SK-MEL-5 (cell line): ENCODE measurements at regions not wholly inside any gene's neighbourhood (a gene's known extent, or its start where the extent isn't known, plus 50 kb on each side); places are given as distances from the start of the nearest gene placed in this dataset.
"Not testable (repeated sequence)": the region's sequence is repeated elsewhere in the genome, so short reads cannot be mapped to it uniquely, and the experiment has no call there.

ENCODE experiments used
- DNase-seq: peaks from one replicate; pipeline ENCODE4 v3.0.0-alpha.2; 2016; ENCODE audit warnings: low read depth, low spot score
- in situ Hi-C: cut with HindIII; loops from 2 replicates; pipeline ENCODE4 v1.10.0; 2016; ENCODE audit warnings: low sequenced_read_pairs, high pct_unique_total_duplicates, low pct_unique_long_range_greater_than_20kb

DNA sequence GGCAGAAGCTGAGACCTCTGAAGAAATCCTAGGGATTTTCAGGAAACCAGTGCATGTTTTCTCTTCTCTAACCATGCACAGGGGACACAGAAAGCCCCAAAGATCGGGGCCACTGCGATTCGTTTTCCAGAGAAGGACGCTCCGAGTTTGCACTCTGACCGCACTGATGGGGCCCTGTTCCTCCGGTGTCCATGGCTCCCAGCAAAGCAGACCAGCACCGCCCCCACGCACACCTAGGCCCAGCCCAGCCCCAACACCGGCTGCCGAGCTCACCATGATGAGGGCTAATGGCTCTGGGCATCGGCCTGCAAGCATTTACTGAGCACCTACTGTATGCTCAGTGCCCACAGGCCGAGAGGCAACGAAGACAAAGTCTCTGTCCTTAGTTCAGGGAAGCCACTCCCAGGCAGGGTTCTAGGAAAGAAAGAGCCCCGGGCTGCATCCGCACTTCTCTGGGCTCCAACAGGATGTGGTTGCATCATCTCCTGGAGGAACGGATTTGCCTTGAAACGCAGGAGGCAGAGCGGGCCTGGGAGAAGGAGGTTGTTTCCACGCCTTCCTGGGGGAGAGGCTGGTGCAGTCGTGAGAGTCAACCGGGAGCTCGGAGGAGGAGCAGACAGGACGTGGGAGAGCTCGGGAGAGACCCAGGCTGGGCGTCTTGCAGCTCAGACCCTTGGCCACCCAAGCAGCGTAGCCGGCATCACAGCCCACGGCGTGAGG, 5460.9 kb upstream of the TPTE start:
- DNase-seq, in situ Hi-C loops: not testable (repeated sequence)

DNA sequence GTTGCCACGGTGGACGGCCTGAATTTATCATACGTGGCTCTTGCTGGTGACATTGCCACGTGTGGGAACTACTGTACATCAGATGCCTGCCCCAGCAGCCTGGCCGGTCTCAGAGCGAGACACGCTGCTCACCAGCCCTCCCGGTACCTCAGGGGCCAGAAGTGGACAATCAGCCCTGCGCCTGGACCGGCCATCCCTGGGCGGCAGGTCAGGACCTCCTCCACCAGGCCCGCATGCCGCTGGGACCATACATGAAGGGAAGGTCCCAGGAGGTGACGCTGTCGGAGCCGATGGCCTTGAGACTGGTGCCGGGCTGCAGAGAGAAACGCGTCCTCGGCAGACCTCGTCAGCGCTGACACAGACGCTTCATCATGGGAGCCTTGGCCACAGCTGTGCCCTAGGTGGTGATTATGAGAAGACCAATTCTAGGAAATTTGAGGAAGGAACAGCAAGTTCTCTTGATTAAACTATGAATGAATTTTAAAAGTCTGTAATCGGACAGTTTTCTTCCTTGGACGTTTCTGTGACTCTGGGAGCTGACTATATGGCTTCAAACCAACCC, 5456.7 kb upstream of the TPTE start:
- in situ Hi-C loops, DNase-seq: not testable (repeated sequence)

- DNase-seq, in situ Hi-C loops: not testable (repeated sequence)
Measured at GRCh38 chr21:5065240-5066211, 5455.9 kb upstream of the TPTE start.

DNA sequence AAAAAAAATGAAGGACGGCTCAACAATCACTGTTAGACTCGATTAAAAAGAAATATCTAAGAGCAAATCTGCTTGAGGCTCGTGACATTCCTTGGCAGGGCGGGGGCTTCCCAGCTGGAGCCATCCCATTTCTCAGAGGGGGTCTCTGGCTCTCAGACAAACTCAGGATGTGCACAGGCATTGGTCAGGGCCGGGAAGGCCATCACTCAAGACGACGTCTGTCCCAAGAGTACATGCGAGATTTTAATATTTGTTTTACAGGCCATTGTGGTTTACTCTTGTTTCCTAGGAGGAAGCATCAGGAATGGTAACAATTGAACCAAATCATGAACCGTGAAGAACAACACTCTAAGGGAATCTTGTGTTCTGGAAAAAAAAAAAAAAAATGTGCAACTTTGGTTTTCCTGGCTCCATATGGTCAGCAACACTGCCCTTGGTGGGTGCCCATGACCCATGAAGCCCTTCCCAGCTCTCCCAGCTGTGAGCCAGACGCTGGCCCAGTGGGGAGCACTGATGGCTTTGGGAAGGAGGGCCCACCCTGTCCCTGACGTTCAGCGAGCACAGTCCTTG, 5454.6 kb upstream of the TPTE start:
- in situ Hi-C loops, DNase-seq: not testable (repeated sequence)

GRCh38 chr21:5067326-5068048, 5453.9 kb upstream of the TPTE start:
- DNase-seq, in situ Hi-C loops: not testable (repeated sequence)

DNA sequence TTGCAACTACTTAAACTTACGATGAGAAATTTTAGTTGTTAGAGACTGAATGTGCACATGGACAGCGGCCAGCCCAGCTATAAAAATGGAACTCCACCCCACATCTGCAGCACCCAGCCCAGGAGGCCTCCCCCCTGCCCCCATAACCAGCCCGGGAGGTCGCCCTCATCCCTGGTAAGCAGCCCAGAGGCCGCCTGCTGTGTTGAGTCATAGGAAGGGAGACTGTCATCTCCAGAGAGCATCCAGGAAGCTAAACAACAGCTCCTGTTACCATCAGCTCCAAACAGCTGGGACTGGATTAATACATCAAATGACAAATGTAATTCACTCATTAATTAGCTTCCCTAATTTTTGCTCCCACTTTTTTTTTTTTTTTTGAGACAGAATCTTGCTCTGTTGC, 5452.7 kb upstream of the TPTE start:
- in situ Hi-C loops, DNase-seq: not testable (repeated sequence)

- in situ Hi-C loops, DNase-seq: not testable (repeated sequence)
Measured at GRCh38 chr21:5071180-5071579, 5450.2 kb upstream of the TPTE start.

DNA sequence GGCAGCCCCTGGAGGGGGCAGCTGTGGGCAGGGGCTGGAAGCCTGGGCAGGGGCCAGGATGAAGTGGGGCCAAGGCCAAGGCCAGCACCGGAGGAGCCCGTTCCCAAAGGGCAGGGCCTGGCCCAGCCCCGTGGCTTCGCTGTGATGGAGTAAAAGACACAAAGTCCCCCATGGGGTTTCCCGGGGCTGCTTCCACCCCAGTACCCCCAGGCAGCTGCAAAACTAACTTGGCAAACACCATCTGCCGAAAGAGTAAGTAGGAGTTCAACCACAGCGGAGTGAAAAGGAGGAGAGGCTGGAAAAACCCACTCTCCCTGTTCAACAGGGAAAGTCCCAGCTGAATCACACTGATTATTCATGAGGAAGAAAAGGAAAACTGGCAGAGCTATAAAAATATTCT, 5444.5 kb upstream of the TPTE start:
- DNase-seq, in situ Hi-C loops: not testable (repeated sequence)

- in situ Hi-C loops, DNase-seq: not testable (repeated sequence)
Measured at GRCh38 chr21:5079361-5079760, 5442.0 kb upstream of the TPTE start.

DNA sequence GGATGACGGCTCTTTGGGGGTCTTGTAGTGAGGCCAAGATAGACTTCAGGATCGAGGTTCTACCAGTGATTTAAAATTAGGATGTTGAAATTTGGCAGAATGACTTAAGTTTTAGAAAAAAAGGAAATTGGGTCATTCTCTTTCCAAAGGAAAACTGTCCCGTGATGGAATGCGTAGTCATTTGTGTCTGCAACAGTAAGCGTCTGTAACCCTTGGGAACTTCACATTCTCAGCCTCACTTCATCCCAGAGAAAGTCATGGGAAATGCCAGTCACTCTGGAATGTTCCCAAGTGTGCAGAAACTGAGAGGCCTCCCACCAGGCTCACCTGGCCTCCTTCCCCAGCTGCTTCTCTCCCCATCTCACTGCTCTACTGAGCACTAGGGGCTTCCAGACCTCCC, 5441.4 kb upstream of the TPTE start:
- DNase-seq, in situ Hi-C loops: not testable (repeated sequence)

DNA sequence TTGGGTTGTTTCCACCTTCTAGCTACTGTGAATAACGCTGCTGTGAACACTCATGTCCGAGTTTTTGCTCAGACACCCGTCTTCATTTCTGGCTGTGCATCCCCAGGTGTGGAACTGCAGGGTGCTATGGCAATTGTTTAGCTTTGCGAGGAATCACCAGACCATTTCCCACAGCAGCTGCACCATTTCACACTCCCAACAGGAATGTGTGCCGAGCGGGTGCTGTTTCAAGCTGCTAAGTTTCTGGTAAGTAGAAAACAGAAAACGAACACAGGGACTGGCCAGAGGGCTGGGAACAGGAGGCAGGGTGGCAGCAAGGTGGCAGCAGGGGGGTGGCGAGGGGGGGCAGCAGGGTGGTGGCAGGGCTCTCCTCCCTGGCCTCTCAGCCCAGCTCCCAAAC, 5437.1 kb upstream of the TPTE start:
- DNase-seq, in situ Hi-C loops: not testable (repeated sequence)

DNA sequence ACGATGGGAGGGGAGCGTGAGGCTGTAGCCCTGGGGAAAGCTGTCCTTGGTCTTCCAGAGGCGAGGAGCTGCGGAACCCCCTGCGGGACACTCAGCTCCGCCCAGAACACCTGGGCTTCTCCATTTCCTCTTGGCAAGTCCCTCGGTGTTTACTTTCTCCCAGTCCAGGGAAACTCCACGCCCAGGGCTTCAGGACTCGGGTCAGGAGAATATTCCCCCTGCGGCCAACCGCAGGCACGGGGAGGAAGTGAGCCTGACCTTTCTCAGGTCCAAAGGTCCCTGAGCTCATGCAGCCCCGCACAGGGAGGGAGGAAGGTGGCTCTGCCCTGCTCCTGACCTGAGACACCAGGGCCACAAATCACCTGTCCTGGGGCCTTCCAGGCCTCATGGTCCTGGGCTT, 5435.9 kb upstream of the TPTE start:
- in situ Hi-C loops, DNase-seq: not testable (repeated sequence)

DNA sequence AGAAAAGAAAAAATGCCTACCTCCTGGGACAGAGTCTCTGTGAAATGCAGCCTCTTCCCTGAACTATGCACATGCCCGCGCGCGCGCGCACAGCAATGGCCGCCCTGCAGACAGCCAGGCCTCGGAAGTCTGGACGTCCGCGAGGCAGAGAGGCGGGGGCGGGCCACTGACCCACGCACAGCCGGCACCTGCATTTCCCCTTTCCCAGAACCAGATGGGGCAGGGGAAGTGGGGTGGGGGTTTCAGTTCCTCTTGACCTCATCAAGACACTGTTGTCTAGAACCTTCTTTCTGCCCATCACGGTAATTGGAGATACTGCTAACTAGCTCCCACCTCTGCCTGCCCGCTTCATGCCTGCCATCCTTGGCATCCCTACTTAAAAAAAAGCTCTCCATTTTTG, 5435.0 kb upstream of the TPTE start:
- in situ Hi-C loops, DNase-seq: not testable (repeated sequence)

DNA sequence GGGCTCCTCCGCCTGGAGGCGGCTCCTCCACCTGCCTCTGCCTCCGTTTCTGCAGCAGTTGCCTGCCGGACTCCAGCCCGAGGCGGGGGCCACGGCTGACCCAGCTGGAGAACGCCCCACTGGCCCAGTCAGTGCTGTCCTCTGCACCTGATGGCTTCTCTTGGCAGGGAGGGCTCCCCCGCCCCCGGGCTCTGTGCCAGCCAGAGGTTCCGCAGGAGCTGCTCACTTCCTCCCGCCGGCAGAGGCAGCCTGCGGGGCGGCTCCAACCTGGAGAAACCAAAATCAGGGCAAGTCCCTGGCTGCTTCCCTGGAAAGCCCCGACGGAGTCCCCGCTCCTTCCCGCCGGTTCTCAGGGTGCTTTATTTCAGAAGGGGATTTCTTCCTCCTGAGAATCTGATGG, 5432.6 kb upstream of the TPTE start:
- in situ Hi-C loops, DNase-seq: not testable (repeated sequence)

GRCh38 chr21:5089399-5090089, 5431.8 kb upstream of the TPTE start:
- in situ Hi-C loops: not testable (repeated sequence)

DNA sequence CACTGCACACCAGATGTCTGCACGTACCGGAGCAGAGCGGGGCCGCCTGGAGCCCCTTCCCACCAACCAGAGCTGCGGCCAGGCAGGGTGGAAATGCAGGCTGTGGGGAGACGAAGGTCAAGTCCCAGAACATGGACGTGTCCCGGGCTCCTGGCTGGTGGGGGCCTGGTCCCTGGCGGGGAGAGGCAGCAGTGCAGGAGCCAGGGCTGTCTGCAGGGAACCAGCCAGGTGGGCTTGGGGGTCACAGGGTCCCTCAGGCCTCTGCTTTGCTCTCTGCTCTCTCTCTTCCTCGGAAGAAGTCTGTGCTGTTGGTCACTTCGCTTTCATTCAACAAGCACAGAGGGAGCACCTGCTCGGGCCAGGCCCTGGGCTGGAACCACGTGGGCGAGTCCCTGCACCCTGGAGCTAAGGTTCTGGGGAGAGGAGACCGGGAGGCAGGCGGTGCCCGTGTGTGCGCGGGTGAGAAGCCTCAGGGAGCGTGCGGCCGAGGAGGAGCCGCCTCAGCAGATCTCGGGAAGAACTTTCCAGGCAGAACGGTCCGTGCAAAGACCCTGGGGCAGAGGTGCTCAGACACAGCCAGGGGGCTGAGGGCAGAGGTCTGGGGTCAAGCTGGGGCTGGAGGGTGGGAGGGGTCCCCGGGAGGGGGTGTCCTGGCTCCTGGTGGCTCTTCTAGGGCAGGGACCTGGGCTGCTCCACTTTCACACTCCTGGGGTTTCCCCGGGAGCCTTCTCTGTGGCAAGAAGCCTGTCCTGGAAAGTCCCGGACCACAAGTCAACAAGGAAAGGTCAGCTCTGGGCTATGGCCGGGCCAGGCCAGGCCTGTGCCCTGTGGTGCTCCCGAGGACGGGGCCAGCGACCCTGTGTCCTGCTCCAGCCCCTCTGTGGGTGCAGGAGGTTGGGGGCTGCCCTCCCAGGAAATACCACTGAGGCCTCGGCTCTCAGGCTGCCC, 5431.0 kb upstream of the TPTE start:
- DNase-seq, in situ Hi-C loops: not testable (repeated sequence)

More at GRCh38 chr21:5089399-5090089, 5431.8 kb upstream of the TPTE start:
- DNase-seq: not testable (repeated sequence)
